OCI-LY1 (cell line): ENCODE measurements at regions not wholly inside any gene's neighbourhood (a gene's known extent, or its start where the extent isn't known, plus 50 kb on each side); places are given as distances from the start of the nearest gene placed in this dataset.

ENCODE experiments used
- H2AFZ ChIP-seq: fragments of 200-600 bp; sonication (generic), shearing (Covaris generic); 2 replicates; pipeline ENCODE4 v1.6.0; 2014; ENCODE audit warnings: antibody characterized with exemption, mild to moderate bottlenecking, low read length
- H3F3A ChIP-seq: fragments of 200-600 bp; sonication (generic), shearing (Covaris generic); 2 replicates; pipeline ENCODE4 v1.6.0; 2014; ENCODE audit warnings: mild to moderate bottlenecking, antibody characterized with exemption, low read length, moderate library complexity; ENCODE audit not compliant: insufficient read depth
- H3K27ac ChIP-seq: fragments of 200-600 bp; sonication (generic); 2 replicates; pipeline ENCODE4 v1.5.1; 2014; ENCODE audit warnings: low read length, mixed run types, mild to moderate bottlenecking, low read depth; ENCODE audit not compliant: poor library complexity, severe bottlenecking
- H3K27me3 ChIP-seq: fragments of 200-600 bp; sonication (generic); 2 replicates; pipeline ENCODE4 v1.6.0; 2014; ENCODE audit warnings: antibody characterized with exemption, mild to moderate bottlenecking, low read length, moderate library complexity; ENCODE audit not compliant: insufficient read depth
- H3K36me3 ChIP-seq: fragments of 200-600 bp; sonication (generic); 2 replicates; pipeline ENCODE4 v1.6.1; 2014; ENCODE audit warnings: mild to moderate bottlenecking, antibody characterized with exemption, low read length, moderate library complexity, mixed read lengths; ENCODE audit not compliant: insufficient read depth
- H3K4me1 ChIP-seq: fragments of 200-600 bp; sonication (generic); 2 replicates; pipeline ENCODE4 v1.5.1; 2014; ENCODE audit warnings: mild to moderate bottlenecking, low read length, moderate library complexity; ENCODE audit not compliant: insufficient read depth, severe bottlenecking
- H3K4me2 ChIP-seq: fragments of 200-600 bp; sonication (generic), shearing (Covaris generic); 2 replicates; pipeline ENCODE4 v1.6.1; 2014; ENCODE audit warnings: low read length
- H3K4me3 ChIP-seq: fragments of 200-600 bp; sonication (generic); 2 replicates; pipeline ENCODE4 v1.5.1; 2014; ENCODE audit warnings: low read length, low read depth, mild to moderate bottlenecking, mixed read lengths; ENCODE audit not compliant: poor library complexity, severe bottlenecking
- H3K79me2 ChIP-seq: fragments of 200-600 bp; shearing (Covaris generic); 2 replicates; pipeline ENCODE4 v1.6.1; 2016; ENCODE audit warnings: mixed run types, low read length, mixed read lengths; ENCODE audit not compliant: insufficient read depth
- H3K9ac ChIP-seq: fragments of 200-600 bp; sonication (generic), shearing (Covaris generic); 2 replicates; pipeline ENCODE4 v1.6.1; 2014; ENCODE audit warnings: mild to moderate bottlenecking, low read length, mixed read lengths
- H3K9me2 ChIP-seq: fragments of 200-600 bp; sonication (generic), shearing (Covaris generic); 2 replicates; pipeline ENCODE4 v1.6.1; 2014; ENCODE audit warnings: low read depth, mild to moderate bottlenecking, low read length, mixed read lengths
- H3K9me3 ChIP-seq: fragments of 200-600 bp; shearing (Covaris generic); 2 replicates; pipeline ENCODE4 v1.6.1; 2014; ENCODE audit warnings: low read length, mixed read lengths
- H4K20me1 ChIP-seq: fragments of 200-600 bp; sonication (generic), shearing (Covaris generic); 2 replicates; pipeline ENCODE4 v1.6.0; 2016; ENCODE audit warnings: mild to moderate bottlenecking, low read length; ENCODE audit not compliant: insufficient read depth
- CTCF ChIP-seq: fragments of 200-600 bp; sonication (generic), shearing (Covaris generic); IDR thresholded peaks from 2 replicates; pipeline ENCODE4 v1.5.1; 2017; ENCODE audit warnings: mild to moderate bottlenecking, antibody characterized with exemption, low read length, moderate library complexity, mixed read lengths
- EZH2 ChIP-seq: fragments of 200-600 bp; sonication (generic), shearing (Covaris generic); IDR thresholded peaks from 2 replicates; pipeline ENCODE4 v1.8.0; 2017; ENCODE audit warnings: borderline replicate concordance, mixed run types, mild to moderate bottlenecking, antibody characterized with exemption, low read length, moderate library complexity, mixed read lengths

DNA sequence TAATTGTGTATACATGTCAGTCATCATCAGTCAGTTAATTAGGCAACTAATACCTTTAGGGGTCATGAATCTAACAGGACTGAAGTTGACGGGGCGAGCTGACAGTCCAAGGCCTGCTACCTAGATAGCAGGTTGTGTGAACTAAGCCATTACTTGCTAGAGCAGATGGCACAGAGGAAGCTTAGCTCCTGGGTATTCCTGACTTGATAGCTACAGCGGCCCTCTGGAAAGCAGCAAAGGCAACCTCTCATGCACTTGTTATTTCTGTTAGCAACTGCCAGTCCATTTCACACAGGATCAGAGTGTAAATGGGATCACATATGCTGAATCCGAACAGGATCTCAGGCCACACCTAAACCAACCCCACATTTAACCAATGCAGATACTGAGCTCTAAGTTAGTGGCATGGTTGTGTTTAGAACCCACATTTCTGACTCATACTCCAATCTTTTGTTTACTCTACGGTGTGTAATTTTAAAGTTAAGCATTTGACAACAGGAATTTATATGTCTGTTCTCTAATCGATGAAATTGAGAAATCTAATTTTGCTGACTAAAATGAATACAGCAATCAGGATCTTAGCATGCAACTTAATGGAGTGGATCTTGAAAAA, 521.3 kb upstream of the ZNF608 start:
- TF ChIP-seq CTCF (no peak), EZH2 (no peak)
- Histone ChIP-seq H3K36me3 (no peaks in the 10 kb centered on the region), H4K20me1 (no peaks in the 10 kb centered on the region), H3F3A (no peaks in the 10 kb centered on the region), H3K9me2 (no peaks in the 10 kb centered on the region), H3K4me3 (no peak overlapping the region), H3K4me2 (no peak overlapping the region), H3K9ac (no peak overlapping the region), H3K4me1 (peaks cover 12% of the 10 kb centered on the region), H3K9me3 (no peaks in the 10 kb centered on the region), H3K27ac (no peak overlapping the region), H3K27me3 (no peaks in the 10 kb centered on the region), H3K79me2 (no peaks in the 10 kb centered on the region), H2AFZ (no peak overlapping the region)

- Histone ChIP-seq H3K27me3 (no peaks in the 10 kb centered on the region), H3K9ac (no peak overlapping the region), H2AFZ (no peak overlapping the region), H3K27ac (no peak overlapping the region), H3K36me3 (no peaks in the 10 kb centered on the region), H3K79me2 (no peaks in the 10 kb centered on the region), H3K9me2 (no peaks in the 10 kb centered on the region), H4K20me1 (no peaks in the 10 kb centered on the region), H3K9me3 (no peaks in the 10 kb centered on the region), H3F3A (no peaks in the 10 kb centered on the region), H3K4me2 (no peak overlapping the region), H3K4me1 (peaks cover 13% of the 10 kb centered on the region), H3K4me3 (no peak overlapping the region)
- TF ChIP-seq CTCF (no peak), EZH2 (no peak)
These were observed 523.5 kb upstream of the ZNF608 start for GRCh38 chr5:125269926-125270325.

GRCh38 chr5:125272357-125272756, 525.9 kb upstream of the ZNF608 start:
- Histone ChIP-seq H3K9me3 (no peaks in the 10 kb centered on the region), H3K4me2 (no peak overlapping the region), H3K4me3 (no peak overlapping the region), H4K20me1 (no peaks in the 10 kb centered on the region), H3K27ac (no peak overlapping the region), H3K4me1 (peaks cover 13% of the 10 kb centered on the region), H3K9ac (no peak overlapping the region), H3K36me3 (no peaks in the 10 kb centered on the region), H3F3A (no peaks in the 10 kb centered on the region), H3K9me2 (no peaks in the 10 kb centered on the region), H3K27me3 (no peaks in the 10 kb centered on the region), H3K79me2 (no peaks in the 10 kb centered on the region), H2AFZ (no peak overlapping the region)
- TF ChIP-seq EZH2 (no peak), CTCF (no peak)
